ENCODE measurements at regions not wholly inside any gene's neighbourhood (a gene's known extent, or its start where the extent isn't known, plus 50 kb on each side); places are given as distances from the start of the nearest gene placed in this dataset.

DNA sequence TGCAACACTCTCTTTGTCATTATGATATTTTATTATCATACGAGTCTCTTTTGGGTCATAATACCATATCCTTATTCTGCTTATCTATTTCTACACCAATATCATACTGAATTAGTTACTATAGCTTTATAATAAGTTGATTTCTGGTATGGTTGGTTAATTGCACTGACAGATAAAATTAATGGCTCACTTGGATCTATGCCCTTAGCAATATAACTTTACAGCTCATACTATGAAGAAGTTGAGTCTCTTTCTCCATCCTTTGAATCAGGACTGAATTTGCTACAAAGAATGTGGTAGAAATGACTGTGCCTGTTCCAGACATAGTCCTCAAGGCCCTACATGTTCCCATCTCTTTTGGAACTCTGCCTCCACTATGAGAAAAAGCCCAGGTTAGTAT is 139.7 kb upstream of the DYRK2 start:
- no peak for TF ChIP-seq CTCF (IDR thresholded peaks at IDR 0.05)
- TF ChIP-seq POLR2A (IDR thresholded peaks at IDR 0.05), result no peak
